ENCODE measurements at regions not wholly inside any gene's neighbourhood (a gene's known extent, or its start where the extent isn't known, plus 50 kb on each side); places are given as distances from the start of the nearest gene placed in this dataset.

GRCh38 chr3:147914532-147914931, 505.4 kb downstream of the ZIC1 start:
- no peak for TF ChIP-seq TAF1 (IDR thresholded peaks at IDR 0.05; ENCODE audit: low read depth, low read length)
- TF ChIP-seq POLR2A (IDR thresholded peaks at IDR 0.05; ENCODE audit: low read depth, low read length) = no peak

All from GM12891 (cell line).